Large intestine (tissue), 3 donors: ENCODE measurements at regions not wholly inside any gene's neighbourhood (a gene's known extent, or its start where the extent isn't known, plus 50 kb on each side); places are given as distances from the start of the nearest gene placed in this dataset.
"Not testable (repeated sequence)": the region's sequence is repeated elsewhere in the genome, so short reads cannot be mapped to it uniquely, and the experiment has no call there.

ENCODE experiments used
- DNase-seq, 2 donors: peaks; one replicate each; pipeline versions ENCODE4 v3.0.0 to v3.0.0-alpha.2; 2013
- H3K27ac ChIP-seq: one replicate; pipeline ENCODE4 v1.5.1; 2013; ENCODE audit warnings: low read length
- H3K27me3 ChIP-seq: 2 replicates; pipeline ENCODE4 v1.6.1; 2013; ENCODE audit warnings: low read length; ENCODE audit not compliant: control insufficient read depth, insufficient read depth
- H3K36me3 ChIP-seq: 2 replicates; pipeline ENCODE4 v1.6.1; 2013; ENCODE audit warnings: low read length; ENCODE audit not compliant: control insufficient read depth, insufficient read depth
- H3K4me1 ChIP-seq: one replicate; pipeline ENCODE4 v1.6.1; 2013; ENCODE audit warnings: low read length; ENCODE audit not compliant: control insufficient read depth, insufficient read depth
- H3K4me3 ChIP-seq: one replicate; pipeline ENCODE4 v1.5.1; 2013; ENCODE audit warnings: low read length
- H3K9me3 ChIP-seq: one replicate; pipeline ENCODE4 v1.6.1; 2013; ENCODE audit warnings: mild to moderate bottlenecking, low read depth, low read length, moderate library complexity; ENCODE audit not compliant: control insufficient read depth
- WGBS: methylation state at CpG from one replicate; pipeline ENCODE4 v1.1.5; 2013; ENCODE audit warnings: low lambda C conversion rate; ENCODE audit not compliant: insufficient coverage; 5-methylcytosine and 5-hydroxymethylcytosine counted together

GRCh38 chr18:64674694-64675093 is 525.8 kb upstream of the LINC00305 start:
- WGBS: 45% methylated on average over 3 of the region's 3 CpGs

GRCh38 chr18:64671293-64671692 is 522.4 kb upstream of the LINC00305 start:
- H3K4me1 ChIP-seq, H3K9me3 ChIP-seq, H3K36me3 ChIP-seq, H3K27me3 ChIP-seq, DNase-seq, H3K4me3 ChIP-seq, H3K27ac ChIP-seq: not testable (repeated sequence)
- WGBS: no CpG with 5 or more reads among the region's 5 CpGs

More at GRCh38 chr18:64674694-64675093, 525.8 kb upstream of the LINC00305 start:
- H3K27ac ChIP-seq: no peak overlapping the region
- H3K4me1 ChIP-seq: no peaks in the 10 kb centered on the region
- H3K27me3 ChIP-seq: no peaks in the 10 kb centered on the region
- DNase-seq: no peak
- H3K36me3 ChIP-seq: no peaks in the 10 kb centered on the region
- no peak overlapping the region for H3K4me3 ChIP-seq
- no peaks in the 10 kb centered on the region for H3K9me3 ChIP-seq

GRCh38 chr18:64668461-64668962 is 519.6 kb upstream of the LINC00305 start:
- no peaks in the 10 kb centered on the region for H3K9me3 ChIP-seq
- no peak overlapping the region for H3K27ac ChIP-seq
- H3K4me1 ChIP-seq: no peaks in the 10 kb centered on the region
- H3K4me3 ChIP-seq: no peak overlapping the region
- H3K27me3 ChIP-seq: no peaks in the 10 kb centered on the region
- no peaks in the 10 kb centered on the region for H3K36me3 ChIP-seq
- DNase-seq: no peak
- WGBS: no CpG with 5 or more reads among the region's 1 CpG

GRCh38 chr18:64663086-64663485 is 514.2 kb upstream of the LINC00305 start:
- no peak overlapping the region for H3K4me3 ChIP-seq
- WGBS: 80% methylated on average over 2 of the region's 2 CpGs
- no peaks in the 10 kb centered on the region for H3K27me3 ChIP-seq
- no peaks in the 10 kb centered on the region for H3K9me3 ChIP-seq
- no peak overlapping the region for H3K27ac ChIP-seq
- H3K36me3 ChIP-seq: no peaks in the 10 kb centered on the region
- no peaks in the 10 kb centered on the region for H3K4me1 ChIP-seq
- no peak for DNase-seq

GRCh38 chr18:64659196-64659595 is 510.3 kb upstream of the LINC00305 start:
- Histone ChIP-seq H3K27me3 (no peaks in the 10 kb centered on the region), H3K27ac (no peak overlapping the region), H3K4me1 (no peaks in the 10 kb centered on the region), H3K36me3 (no peaks in the 10 kb centered on the region), H3K4me3 (no peak overlapping the region), H3K9me3 (no peaks in the 10 kb centered on the region)
- no peak for DNase-seq
- WGBS: 80% methylated on average over 1 of the region's 4 CpGs

- Histone ChIP-seq H3K4me3 (no peak overlapping the region), H3K27ac (no peak overlapping the region), H3K36me3 (no peaks in the 10 kb centered on the region), H3K27me3 (no peaks in the 10 kb centered on the region), H3K4me1 (no peaks in the 10 kb centered on the region), H3K9me3 (no peaks in the 10 kb centered on the region)
- no peak for DNase-seq
- WGBS: 100% methylated on average over 1 of the region's 4 CpGs
These were observed 504.2 kb upstream of the LINC00305 start for GRCh38 chr18:64653068-64653467.

GRCh38 chr18:64650068-64650467 is 501.2 kb upstream of the LINC00305 start:
- 100% methylated on average over 1 of the region's 2 CpGs for WGBS

GRCh38 chr18:64645753-64646152 is 496.9 kb upstream of the LINC00305 start:
- no peaks in the 10 kb centered on the region for H3K27me3 ChIP-seq
- H3K27ac ChIP-seq: no peak overlapping the region
- no peak for DNase-seq
- no CpG with 5 or more reads among the region's 5 CpGs for WGBS
- H3K4me1 ChIP-seq: no peaks in the 10 kb centered on the region
- H3K36me3 ChIP-seq: no peaks in the 10 kb centered on the region
- H3K4me3 ChIP-seq: no peak overlapping the region
- peaks cover 4% of the 10 kb centered on the region for H3K9me3 ChIP-seq

More at GRCh38 chr18:64650068-64650467, 501.2 kb upstream of the LINC00305 start:
- H3K36me3 ChIP-seq: no peaks in the 10 kb centered on the region
- H3K4me3 ChIP-seq: no peak overlapping the region
- H3K9me3 ChIP-seq: peaks cover 4% of the 10 kb centered on the region
- H3K4me1 ChIP-seq: no peaks in the 10 kb centered on the region
- DNase-seq: no peak
- H3K27ac ChIP-seq: no peak overlapping the region
- no peaks in the 10 kb centered on the region for H3K27me3 ChIP-seq

GRCh38 chr18:64639536-64639935 is 490.6 kb upstream of the LINC00305 start:
- H3K4me3 ChIP-seq: no peak overlapping the region
- no peaks in the 10 kb centered on the region for H3K36me3 ChIP-seq
- no peaks in the 10 kb centered on the region for H3K4me1 ChIP-seq
- DNase-seq: no peak
- no CpG with 5 or more reads among the region's 1 CpG for WGBS
- H3K27ac ChIP-seq: no peak overlapping the region
- H3K9me3 ChIP-seq: no peaks in the 10 kb centered on the region
- no peaks in the 10 kb centered on the region for H3K27me3 ChIP-seq

- Histone ChIP-seq H3K36me3 (no peaks in the 10 kb centered on the region), H3K27ac (no peak overlapping the region), H3K27me3 (no peaks in the 10 kb centered on the region), H3K9me3 (no peaks in the 10 kb centered on the region), H3K4me1 (no peaks in the 10 kb centered on the region), H3K4me3 (no peak overlapping the region)
- 90% methylated on average over 2 of the region's 3 CpGs for WGBS
- DNase-seq: no peak
These were observed 472.2 kb upstream of the LINC00305 start for GRCh38 chr18:64620971-64621560.

- Histone ChIP-seq H3K27ac (no peak overlapping the region), H3K27me3 (no peaks in the 10 kb centered on the region), H3K9me3 (no peaks in the 10 kb centered on the region), H3K4me1 (no peaks in the 10 kb centered on the region), H3K4me3 (no peak overlapping the region), H3K36me3 (no peaks in the 10 kb centered on the region)
- DNase-seq: no peak
- no CpG with 5 or more reads among the region's 1 CpG for WGBS
These were observed 469.5 kb upstream of the LINC00305 start for GRCh38 chr18:64618390-64618789.
